Activated CD4-positive, alpha-beta T cell treated with anti-CD3 and anti-CD28 coated beads, Interleukin-2, amount 10 ng/mL, durations not matched to agents 7 days and 5 days (primary cell): ENCODE measurements at regions not wholly inside any gene's neighbourhood (a gene's known extent, or its start where the extent isn't known, plus 50 kb on each side); places are given as distances from the start of the nearest gene placed in this dataset.

Source experiments
- CTCF ChIA-PET: fragments of 350-600 bp; sonication (Branson Sonifier 250); formaldehyde crosslinking; loops from one replicate; lab custom pipeline; 2021; ENCODE audit warnings: antibody characterized with exemption; lab: Charles Lee
- POLR2A ChIA-PET: fragments of 350-600 bp; sonication (Branson Sonifier 250); formaldehyde crosslinking; loops from one replicate; lab custom pipeline; 2021; ENCODE audit warnings: antibody characterized with exemption; lab: Charles Lee
- DNase-seq: peaks from one replicate; pipeline ENCODE4 v3.0.0-alpha.2; 2020
- H3K27ac Mint-ChIP-seq: one replicate; pipeline ENCODE4 v1.8.0; 2021; ENCODE audit warnings: mild to moderate bottlenecking, moderate library complexity, mixed read lengths
- H3K27me3 Mint-ChIP-seq: one replicate; pipeline ENCODE4 v1.8.0; 2021; ENCODE audit warnings: mixed read lengths
- H3K36me3 Mint-ChIP-seq: one replicate; pipeline ENCODE4 v1.8.0; 2021; ENCODE audit warnings: low read depth, mixed read lengths
- H3K4me1 Mint-ChIP-seq: one replicate; pipeline ENCODE4 v1.8.0; 2021; ENCODE audit warnings: mixed read lengths
- H3K4me3 Mint-ChIP-seq: one replicate; pipeline ENCODE4 v1.8.0; 2021; ENCODE audit warnings: mild to moderate bottlenecking, moderate library complexity, mixed read lengths
- H3K9me3 Mint-ChIP-seq: one replicate; pipeline ENCODE4 v1.8.0; 2021; ENCODE audit warnings: mixed read lengths

- no peaks in the 10 kb centered on the region for H3K9me3 Mint-ChIP-seq
- CTCF ChIA-PET, result no interaction called here
Observed at GRCh38 chr2:217749008-217749407, 253.8 kb downstream of the TNS1 start.

GRCh38 chr2:217746808-217747207 is 256.0 kb downstream of the TNS1 start:
- Mint-ChIP-seq H3K27ac (no peak overlapping the region), H3K4me3 (no peak overlapping the region), H3K9me3 (no peaks in the 10 kb centered on the region), H3K36me3 (no peaks in the 10 kb centered on the region), H3K27me3 (no peaks in the 10 kb centered on the region), H3K4me1 (no peaks in the 10 kb centered on the region)
- DNase-seq, result no peak
- ChIA-PET CTCF (no interaction called here), POLR2A (no interaction called here)

More at GRCh38 chr2:217749008-217749407, 253.8 kb downstream of the TNS1 start:
- no peak for DNase-seq
- Mint-ChIP-seq H3K4me3 (no peak overlapping the region), H3K36me3 (no peaks in the 10 kb centered on the region), H3K4me1 (no peaks in the 10 kb centered on the region), H3K27ac (no peak overlapping the region), H3K27me3 (no peaks in the 10 kb centered on the region)
- POLR2A ChIA-PET, result no interaction called here

- no peaks in the 10 kb centered on the region for H3K9me3 Mint-ChIP-seq
- CTCF ChIA-PET, result no interaction called here
- no peaks in the 10 kb centered on the region for H3K36me3 Mint-ChIP-seq
- POLR2A ChIA-PET, result no interaction called here
- no peak for DNase-seq
- no peaks in the 10 kb centered on the region for H3K4me1 Mint-ChIP-seq
- no peak overlapping the region for H3K4me3 Mint-ChIP-seq
- peaks cover 4% of the 10 kb centered on the region for H3K27me3 Mint-ChIP-seq
- H3K27ac Mint-ChIP-seq, result no peak overlapping the region
Observed at GRCh38 chr2:217743966-217744761, 258.6 kb downstream of the TNS1 start.

GRCh38 chr2:217743407-217743806 is 259.4 kb downstream of the TNS1 start:
- no peak for DNase-seq
- Mint-ChIP-seq H3K27me3 (peaks cover 4% of the 10 kb centered on the region), H3K36me3 (no peaks in the 10 kb centered on the region), H3K27ac (no peak overlapping the region), H3K4me1 (no peaks in the 10 kb centered on the region), H3K9me3 (no peaks in the 10 kb centered on the region), H3K4me3 (no peak overlapping the region)
- CTCF ChIA-PET, result no interaction called here
- POLR2A ChIA-PET, result no interaction called here

- Mint-ChIP-seq H3K4me3 (no peak overlapping the region), H3K36me3 (no peaks in the 10 kb centered on the region), H3K4me1 (no peaks in the 10 kb centered on the region), H3K9me3 (no peaks in the 10 kb centered on the region), H3K27me3 (peaks cover 4% of the 10 kb centered on the region), H3K27ac (no peak overlapping the region)
- POLR2A ChIA-PET, result no interaction called here
- CTCF ChIA-PET, result no interaction called here
- DNase-seq, result no peak
Observed at GRCh38 chr2:217742841-217743240, 260.0 kb downstream of the TNS1 start.

GRCh38 chr2:217742276-217742675 is 260.5 kb downstream of the TNS1 start:
- DNase-seq, result no peak
- Mint-ChIP-seq H3K36me3 (no peaks in the 10 kb centered on the region), H3K27ac (no peak overlapping the region), H3K4me3 (no peak overlapping the region), H3K27me3 (peaks cover 4% of the 10 kb centered on the region), H3K9me3 (no peaks in the 10 kb centered on the region), H3K4me1 (no peaks in the 10 kb centered on the region)
- ChIA-PET CTCF (no interaction called here), POLR2A (no interaction called here)

GRCh38 chr2:217741381-217741955 is 261.3 kb downstream of the TNS1 start:
- CTCF ChIA-PET, result no interaction called here
- no peak overlapping the region for H3K4me3 Mint-ChIP-seq
- H3K4me1 Mint-ChIP-seq, result no peaks in the 10 kb centered on the region
- no peak for DNase-seq
- H3K27ac Mint-ChIP-seq, result no peak overlapping the region
- H3K36me3 Mint-ChIP-seq, result no peaks in the 10 kb centered on the region
- no peaks in the 10 kb centered on the region for H3K9me3 Mint-ChIP-seq
- peaks cover 4% of the 10 kb centered on the region for H3K27me3 Mint-ChIP-seq
- POLR2A ChIA-PET, result no interaction called here

GRCh38 chr2:217740756-217741155 is 262.0 kb downstream of the TNS1 start:
- POLR2A ChIA-PET, result no interaction called here
- H3K27ac Mint-ChIP-seq, result no peak overlapping the region
- no peak for DNase-seq
- peaks cover 4% of the 10 kb centered on the region for H3K27me3 Mint-ChIP-seq
- CTCF ChIA-PET, result no interaction called here
- H3K9me3 Mint-ChIP-seq, result no peaks in the 10 kb centered on the region
- H3K4me3 Mint-ChIP-seq, result no peak overlapping the region
- H3K36me3 Mint-ChIP-seq, result no peaks in the 10 kb centered on the region
- H3K4me1 Mint-ChIP-seq, result no peaks in the 10 kb centered on the region

GRCh38 chr2:217740178-217740577 is 262.6 kb downstream of the TNS1 start:
- DNase-seq, result no peak
- peaks cover 4% of the 10 kb centered on the region for H3K27me3 Mint-ChIP-seq

GRCh38 chr2:217739741-217740140 is 263.1 kb downstream of the TNS1 start:
- Mint-ChIP-seq H3K9me3 (no peaks in the 10 kb centered on the region), H3K4me3 (no peak overlapping the region), H3K4me1 (peaks cover 10% of the 10 kb centered on the region), H3K27ac (no peak overlapping the region), H3K27me3 (peaks cover 4% of the 10 kb centered on the region), H3K36me3 (no peaks in the 10 kb centered on the region)
- ChIA-PET CTCF (interaction anchor here (1.2 kb wide), 1 partner anchor 36 kb away, joined by 3 read pairs; no protein-coding TSS in a partner anchor), POLR2A (no interaction called here)
- DNase-seq, result no peak

More at GRCh38 chr2:217740178-217740577, 262.6 kb downstream of the TNS1 start:
- peaks cover 6% of the 10 kb centered on the region for H3K4me1 Mint-ChIP-seq
- ChIA-PET CTCF (no interaction called here), POLR2A (no interaction called here)
- no peak overlapping the region for H3K27ac Mint-ChIP-seq
- no peaks in the 10 kb centered on the region for H3K9me3 Mint-ChIP-seq
- no peak overlapping the region for H3K4me3 Mint-ChIP-seq
- H3K36me3 Mint-ChIP-seq, result no peaks in the 10 kb centered on the region

- ChIA-PET POLR2A (no interaction called here), CTCF (interaction anchor here (0.6 kb wide), 1 partner anchor 15 kb away, joined by 3 read pairs; no protein-coding TSS in a partner anchor)
- Mint-ChIP-seq H3K4me3 (no peak overlapping the region), H3K9me3 (no peaks in the 10 kb centered on the region), H3K36me3 (no peaks in the 10 kb centered on the region), H3K27me3 (peaks cover 4% of the 10 kb centered on the region), H3K27ac (no peak overlapping the region), H3K4me1 (peaks cover 15% of the 10 kb centered on the region)
- DNase-seq, result no peak
Observed at GRCh38 chr2:217738061-217738460, 264.7 kb downstream of the TNS1 start.

- Mint-ChIP-seq H3K36me3 (no peaks in the 10 kb centered on the region), H3K4me3 (no peak overlapping the region), H3K27ac (no peak overlapping the region), H3K27me3 (peaks cover 4% of the 10 kb centered on the region), H3K9me3 (no peaks in the 10 kb centered on the region), H3K4me1 (peaks cover 15% of the 10 kb centered on the region)
- no peak for DNase-seq
- CTCF ChIA-PET, result no interaction called here
- POLR2A ChIA-PET, result no interaction called here
Observed at GRCh38 chr2:217736776-217737550, 265.8 kb downstream of the TNS1 start.

GRCh38 chr2:217735899-217736298 is 266.9 kb downstream of the TNS1 start:
- no peaks in the 10 kb centered on the region for H3K36me3 Mint-ChIP-seq
- peaks cover 4% of the 10 kb centered on the region for H3K27me3 Mint-ChIP-seq
- ChIA-PET CTCF (interaction anchor here (0.7 kb wide), 1 partner anchor 10 kb away, joined by 3 read pairs; no protein-coding TSS in a partner anchor), POLR2A (no interaction called here)
- peaks cover 15% of the 10 kb centered on the region for H3K4me1 Mint-ChIP-seq
- H3K9me3 Mint-ChIP-seq, result no peaks in the 10 kb centered on the region
- no peak overlapping the region for H3K27ac Mint-ChIP-seq
- no peak for DNase-seq
- no peak overlapping the region for H3K4me3 Mint-ChIP-seq
